ENCODE measurements at regions not wholly inside any gene's neighbourhood (a gene's known extent, or its start where the extent isn't known, plus 50 kb on each side); places are given as distances from the start of the nearest gene placed in this dataset.

GRCh38 chr2:126413079-126413478 is 242.9 kb upstream of the GYPC start:
- TF ChIP-seq EZH2 (IDR thresholded peaks at IDR 0.05; ENCODE audit: borderline replicate concordance, low read length) (no peak), CTCF (conservative IDR thresholded peaks at IDR 0.05 in 1 of 2, IDR thresholded peaks at IDR 0.05 in 1 of 2; ENCODE audit: extremely low read depth in 1 of 2, insufficient read depth in 1 of 2, low read depth in 1 of 2, low read length in 2 of 2) (no peak)
